Tibial artery (tissue), 4 donors: ENCODE measurements at regions not wholly inside any gene's neighbourhood (a gene's known extent, or its start where the extent isn't known, plus 50 kb on each side); places are given as distances from the start of the nearest gene placed in this dataset.

Experiments used
- DNase-seq, 2 donors: peaks; one replicate each; pipeline ENCODE4 v3.0.0-alpha.2; 2019
- H3K27ac ChIP-seq, 2 donors: fragments of 200-600 bp; sonication (generic) in 1 of 2; 1 replicate in 1 of 2; 2 replicates in 1 of 2; pipeline ENCODE4 v1.5.1; 2018 to 2019; ENCODE audit warnings: mild to moderate bottlenecking in 1 of 2
- H3K27me3 ChIP-seq, 2 donors: fragments of 200-600 bp; sonication (generic) in 1 of 2; one replicate each; pipeline versions ENCODE4 v1.5.1 to v1.6.0; 2016 to 2019
- H3K36me3 ChIP-seq, 3 donors: fragments of 200-600 bp; sonication (generic) in 2 of 3; one replicate each; pipeline ENCODE4 v1.5.1; 2016 to 2019; ENCODE audit warnings: mild to moderate bottlenecking in 2 of 3
- H3K4me1 ChIP-seq, 4 donors: fragments of 200-600 bp; sonication (generic) in 2 of 4; 1 replicate in 3 of 4; 2 replicates in 1 of 4; pipeline ENCODE4 v1.5.1; 2016 to 2019
- H3K4me3 ChIP-seq, 2 donors: fragments of 200-600 bp; sonication (generic) in 1 of 2; 1 replicate in 1 of 2; 2 replicates in 1 of 2; pipeline ENCODE4 v1.5.1; 2018 to 2019; ENCODE audit warnings: mild to moderate bottlenecking in 2 of 2
- H3K9me3 ChIP-seq, 3 donors: fragments of 200-600 bp; sonication (generic) in 1 of 3; one replicate each; pipeline ENCODE4 v1.5.1; 2016 to 2019
- CTCF ChIP-seq, 2 experiments: fragments of 200-600 bp in 1 of 2; fragments of 450-650 bp in 1 of 2; IDR thresholded peaks; one replicate each; pipeline ENCODE4 v1.5.1; 2017 to 2019; ENCODE audit warnings: antibody characterized with exemption in 2 of 2, mild to moderate bottlenecking in 1 of 2, moderate library complexity in 1 of 2
- intact Hi-C: fragments of 100-400 bp; cut with DNase I; formaldehyde crosslinking; loops from one replicate; pipeline ENCODE4 v1.15.0; 2023; ENCODE audit warnings: low total_unique reads

GRCh38 chr3:130266817-130267216 lies 78.7 kb upstream of the COL6A5 start:
- H3K36me3 ChIP-seq, result no peaks in the 10 kb centered on the region
- no peaks in the 10 kb centered on the region for H3K27me3 ChIP-seq
- no peak for DNase-seq
- TF ChIP-seq CTCF (IDR thresholded peaks at IDR 0.05), result no peak
- no peaks in the 10 kb centered on the region for H3K9me3 ChIP-seq
- intact Hi-C loops, result no loop called here
- H3K27ac ChIP-seq, result no peak overlapping the region
- H3K4me1 ChIP-seq, result no peaks in the 10 kb centered on the region
- H3K4me3 ChIP-seq, result no peak overlapping the region

- Histone ChIP-seq H3K27me3 (no peaks in the 10 kb centered on the region), H3K4me3 (no peak overlapping the region), H3K27ac (no peak overlapping the region), H3K36me3 (no peaks in the 10 kb centered on the region), H3K9me3 (no peaks in the 10 kb centered on the region), H3K4me1 (no peaks in the 10 kb centered on the region)
- intact Hi-C loops, result no loop called here
- no peak for DNase-seq
- TF ChIP-seq CTCF (IDR thresholded peaks at IDR 0.05), result peak; percentile 32 to 44
Measured at GRCh38 chr3:130276203-130276803, 69.2 kb upstream of the COL6A5 start.

GRCh38 chr3:130288670-130289069 lies 56.8 kb upstream of the COL6A5 start:
- H3K27ac ChIP-seq, result no peak overlapping the region
- no peaks in the 10 kb centered on the region for H3K4me1 ChIP-seq
- H3K36me3 ChIP-seq, result no peaks in the 10 kb centered on the region
- H3K27me3 ChIP-seq, result no peaks in the 10 kb centered on the region
- no peak for TF ChIP-seq CTCF (IDR thresholded peaks at IDR 0.05)
- intact Hi-C loops, result no loop called here
- H3K4me3 ChIP-seq, result no peak overlapping the region
- no peaks in the 10 kb centered on the region for H3K9me3 ChIP-seq
- DNase-seq, result no peak

GRCh38 chr3:130291148-130291547 lies 54.3 kb upstream of the COL6A5 start:
- H3K27me3 ChIP-seq, result no peaks in the 10 kb centered on the region
- H3K4me1 ChIP-seq, result no peaks in the 10 kb centered on the region
- intact Hi-C loops, result no loop called here
- no peak overlapping the region for H3K27ac ChIP-seq
- no peak overlapping the region for H3K4me3 ChIP-seq
- no peaks in the 10 kb centered on the region for H3K36me3 ChIP-seq
- no peak for TF ChIP-seq CTCF (IDR thresholded peaks at IDR 0.05)
- peaks cover 0 to 4% (median 0%) of the 10 kb centered on the region in 3 donors for H3K9me3 ChIP-seq
- DNase-seq, result no peak

- intact Hi-C loops, result no loop called here
- peaks cover 0 to 4% (median 0%) of the 10 kb centered on the region in 3 donors for H3K9me3 ChIP-seq
- no peaks in the 10 kb centered on the region for H3K36me3 ChIP-seq
- no peak overlapping the region for H3K27ac ChIP-seq
- no peak overlapping the region for H3K4me3 ChIP-seq
- no peaks in the 10 kb centered on the region for H3K27me3 ChIP-seq
- no peak for DNase-seq
- no peak for TF ChIP-seq CTCF (IDR thresholded peaks at IDR 0.05)
- H3K4me1 ChIP-seq, result no peaks in the 10 kb centered on the region
Measured at GRCh38 chr3:130293247-130293646, 52.2 kb upstream of the COL6A5 start.
